ENCODE measurements at regions not wholly inside any gene's neighbourhood (a gene's known extent, or its start where the extent isn't known, plus 50 kb on each side); places are given as distances from the start of the nearest gene placed in this dataset.
"Not testable (repeated sequence)": the region's sequence is repeated elsewhere in the genome, so short reads cannot be mapped to it uniquely, and the experiment has no call there.

GRCh38 chr6:139528471-139528870 lies 154.0 kb upstream of the CITED2 start:
- no peak for DNase-seq

DNA sequence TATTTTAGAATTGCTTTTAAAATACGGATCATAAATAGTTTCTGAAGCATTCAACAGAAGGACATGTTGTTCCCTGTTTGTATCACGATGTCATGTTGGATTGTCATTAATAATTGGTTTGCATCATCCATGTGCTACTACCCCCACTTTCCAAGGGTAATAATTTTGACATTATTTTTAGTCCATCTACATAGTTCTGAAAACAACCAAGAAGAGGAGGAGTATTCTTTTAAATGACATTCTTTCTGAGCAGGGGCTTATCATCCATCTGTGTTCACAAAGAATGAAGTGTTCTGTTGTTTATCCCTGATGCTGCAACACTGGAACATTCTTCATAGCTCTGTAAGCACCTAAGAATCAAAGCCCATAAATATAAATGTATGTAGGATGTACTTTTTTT lies 151.0 kb upstream of the CITED2 start:
- no peak for DNase-seq

DNA sequence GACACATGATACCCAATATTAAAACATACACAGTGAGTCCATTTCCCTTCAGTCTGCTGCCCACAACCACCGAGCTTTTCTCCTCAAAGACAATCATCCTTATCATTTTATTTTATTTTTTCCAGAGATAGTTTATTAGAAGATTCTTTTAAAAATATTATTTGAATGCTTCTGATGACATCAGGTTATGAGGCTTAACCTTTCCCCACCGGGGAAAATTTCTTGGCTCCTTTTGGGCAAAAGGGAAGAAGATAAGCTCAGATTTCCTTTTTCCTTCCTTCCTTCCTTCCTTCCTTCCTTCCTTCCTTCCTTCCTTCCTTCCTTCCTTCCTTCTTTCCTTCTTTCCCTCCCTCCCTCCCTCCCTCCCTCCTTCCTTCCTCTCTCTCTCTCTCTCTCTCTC lies 149.5 kb upstream of the CITED2 start:
- DNase-seq: no peak

DNA sequence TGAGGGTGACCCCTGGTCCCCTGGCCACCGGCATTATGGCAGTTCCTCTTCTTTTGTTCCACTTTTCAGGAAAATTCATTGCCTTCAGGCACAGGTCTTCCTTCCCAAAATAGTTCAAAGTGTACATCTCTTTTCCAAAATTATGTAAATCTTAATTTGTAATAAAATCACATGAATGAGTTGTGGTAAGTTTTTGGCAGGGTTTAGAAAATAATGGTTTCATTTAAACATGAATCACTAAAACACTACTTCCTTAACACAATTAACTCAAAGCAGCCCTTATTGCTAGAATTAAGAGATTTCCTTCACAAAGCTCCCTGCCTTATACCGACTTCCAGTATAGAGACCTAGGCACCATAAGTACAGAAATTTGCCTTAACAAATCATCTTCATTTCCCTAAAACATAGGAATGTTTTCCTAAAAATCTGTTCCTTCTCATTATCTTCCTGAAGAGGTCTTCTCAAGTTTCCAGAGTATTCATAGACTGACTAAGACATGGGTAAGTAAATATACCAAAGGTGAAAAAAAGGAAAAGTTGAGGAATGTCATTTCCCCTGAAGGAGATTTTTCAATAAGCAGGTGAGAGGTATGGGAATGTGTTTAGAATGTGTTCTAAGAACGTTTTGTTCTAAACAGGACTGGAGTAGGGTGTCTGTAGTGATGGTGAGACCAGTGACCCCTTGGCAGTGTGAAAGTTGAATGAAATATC lies 148.2 kb upstream of the CITED2 start:
- no peak for DNase-seq

DNA sequence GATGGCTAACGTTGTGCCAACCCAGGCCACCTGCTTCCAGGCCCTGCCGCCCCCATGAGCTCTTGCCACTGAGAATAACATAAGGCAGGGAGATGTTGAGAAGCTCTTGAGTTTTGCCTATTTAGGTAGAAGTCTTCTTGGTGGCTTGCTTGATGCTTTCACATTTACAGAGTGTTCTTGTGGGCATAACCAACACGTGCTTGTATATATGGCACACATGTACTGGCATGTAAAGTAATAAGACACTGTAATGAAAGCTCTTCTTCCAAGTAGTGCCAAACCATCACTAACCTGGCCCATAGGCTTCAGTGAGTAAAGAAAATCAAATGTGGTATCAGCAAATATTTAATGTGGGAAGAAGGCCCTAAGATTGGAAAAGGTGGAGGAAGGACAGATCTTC lies 146.9 kb upstream of the CITED2 start:
- no peak for DNase-seq

- DNase-seq: no peak
Measured at GRCh38 chr6:139520321-139520768, 145.9 kb upstream of the CITED2 start.

DNA sequence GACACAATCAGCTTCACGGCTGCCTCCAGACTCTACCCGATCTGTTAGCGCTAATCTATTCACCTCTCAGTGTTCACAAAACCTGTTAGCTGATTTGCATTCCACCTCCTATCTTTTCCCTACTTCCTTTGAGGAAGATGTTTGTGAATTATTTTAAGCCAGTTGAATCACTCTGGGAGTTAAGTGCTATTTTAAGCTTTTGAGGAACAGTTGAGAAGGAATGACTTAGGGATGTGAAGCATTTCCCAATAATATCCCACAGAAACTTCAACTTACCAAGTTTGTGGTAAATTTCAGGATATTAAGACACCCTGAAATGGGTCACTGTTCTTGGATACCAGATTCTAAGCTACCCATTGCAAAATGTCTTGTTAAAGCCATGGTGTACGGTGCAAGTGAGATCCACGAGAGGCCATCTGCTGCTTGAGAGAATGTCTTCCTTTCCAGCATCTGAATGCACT lies 145.2 kb upstream of the CITED2 start:
- no peak for DNase-seq

- DNase-seq: no peak
Measured at GRCh38 chr6:139519097-139519496, 144.6 kb upstream of the CITED2 start.

DNA sequence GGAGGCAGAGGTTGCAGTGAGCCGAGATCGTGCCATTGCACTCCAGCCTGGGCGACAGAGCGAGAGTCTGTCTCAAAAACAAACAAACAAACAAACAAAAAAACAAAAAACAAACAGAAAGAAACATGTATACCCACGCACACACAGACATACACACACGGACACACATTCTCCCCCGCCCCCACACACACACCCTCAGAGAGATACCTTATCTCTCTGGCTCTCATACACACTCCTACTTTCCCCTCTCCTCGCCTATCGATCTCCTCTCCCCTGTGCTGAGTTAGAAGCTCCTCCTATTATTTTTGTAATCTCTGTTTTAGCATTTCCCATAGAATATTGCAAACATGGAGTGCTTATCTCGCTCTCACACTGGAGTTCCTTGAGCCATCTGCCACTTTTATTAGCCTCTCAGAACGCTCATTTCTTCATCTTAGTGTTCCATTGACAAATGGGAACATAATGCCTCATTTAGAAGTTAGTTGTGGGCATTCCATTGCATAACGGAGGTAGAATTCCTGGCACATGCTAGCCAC lies 144.2 kb upstream of the CITED2 start:
- DNase-seq: no peak

GRCh38 chr6:139517998-139518555 lies 143.6 kb upstream of the CITED2 start:
- DNase-seq: not testable (repeated sequence)

- DNase-seq: no peak
Measured at GRCh38 chr6:139515511-139515910, 141.1 kb upstream of the CITED2 start.

GRCh38 chr6:139514819-139515218 lies 140.4 kb upstream of the CITED2 start:
- DNase-seq: no peak

DNA sequence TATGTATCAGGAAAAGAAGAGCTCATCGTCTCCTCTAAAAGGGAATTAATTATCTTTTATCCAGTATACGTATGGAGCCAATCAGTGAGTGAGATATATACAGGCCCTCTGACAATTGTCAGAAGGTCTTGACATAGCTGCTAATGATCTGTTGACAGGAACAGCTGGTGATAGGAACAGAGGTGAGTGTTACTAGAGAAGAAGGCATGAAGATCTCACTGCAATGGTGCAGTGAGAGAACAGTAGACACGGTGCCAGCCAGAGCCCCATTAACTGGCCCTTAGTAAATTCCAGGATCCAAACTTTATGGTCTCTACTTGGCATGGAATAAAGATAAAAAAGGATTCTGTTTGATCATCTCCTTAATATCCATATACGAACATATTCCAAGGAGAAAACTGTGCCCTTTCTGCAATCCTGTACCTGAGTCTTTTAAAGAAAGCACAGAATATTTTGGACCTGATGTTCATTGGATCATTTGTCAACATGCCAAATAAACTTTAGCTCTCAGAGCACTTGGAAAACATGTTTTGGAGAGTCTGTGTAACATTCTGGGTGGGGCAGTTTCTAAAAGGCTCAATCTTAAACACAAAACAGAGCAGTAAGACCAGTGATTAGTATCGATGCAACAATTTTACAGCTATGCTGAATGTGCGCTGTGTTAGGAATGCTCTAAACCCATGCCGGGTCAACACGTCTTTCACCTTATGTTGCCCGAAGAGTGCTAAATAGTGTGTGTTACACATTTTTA lies 135.8 kb upstream of the CITED2 start:
- DNase-seq: no peak

DNA sequence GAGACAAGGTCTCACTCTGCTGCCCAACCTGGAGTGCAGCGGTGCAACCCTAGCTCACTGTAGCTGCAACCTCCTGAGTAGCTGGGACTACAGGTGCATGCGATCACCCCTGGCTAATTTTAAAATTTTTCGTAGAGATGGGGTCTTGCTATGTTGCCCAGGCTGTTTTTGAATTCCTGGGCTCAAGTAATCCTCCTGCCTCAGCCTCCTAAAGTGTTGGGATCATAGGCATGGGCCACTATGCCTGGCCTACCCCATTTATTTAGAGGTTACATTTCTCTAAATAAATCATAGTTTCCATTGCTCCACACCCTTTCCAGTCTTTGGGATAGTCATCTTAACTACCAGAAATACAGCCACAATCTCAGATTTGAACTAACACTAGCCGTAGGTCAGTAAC lies 134.7 kb upstream of the CITED2 start:
- DNase-seq: no peak

DNA sequence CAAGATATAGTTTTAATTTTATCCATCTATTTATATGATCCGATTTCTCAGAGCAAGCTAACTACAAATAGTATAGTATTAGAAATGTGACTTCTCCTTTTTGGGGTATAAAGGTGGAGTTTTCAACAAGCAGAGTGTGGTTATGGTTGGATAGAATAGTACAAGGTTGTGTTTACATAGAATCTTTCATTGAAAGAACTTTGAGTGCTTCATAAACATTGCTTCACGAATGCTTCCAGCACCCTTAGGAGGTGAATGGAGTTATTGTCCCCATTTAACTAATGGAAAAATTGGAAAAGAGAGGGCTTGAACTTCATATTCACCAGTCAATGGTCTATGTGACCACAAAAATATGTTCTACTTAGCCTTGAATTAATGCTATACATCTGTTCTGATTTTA lies 134.1 kb upstream of the CITED2 start:
- no peak for DNase-seq

DNA sequence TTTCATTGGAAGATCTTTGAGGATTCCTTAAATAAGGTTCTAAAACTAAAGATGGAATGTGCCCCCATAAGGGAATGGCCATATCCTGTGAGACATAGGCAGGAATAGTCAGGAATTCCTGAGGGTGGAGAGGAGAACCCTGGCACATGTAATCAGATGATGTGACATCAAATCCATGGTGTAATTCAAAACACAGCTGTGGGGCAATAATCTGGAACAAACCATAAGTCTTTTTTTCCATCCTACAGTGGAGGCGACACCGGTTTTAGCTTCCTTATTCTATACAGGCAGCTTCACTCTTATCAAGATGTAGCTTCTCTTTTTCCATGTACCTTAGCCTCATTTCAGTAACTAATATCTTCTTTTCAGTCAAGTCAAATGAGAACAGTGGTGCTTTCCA lies 133.6 kb upstream of the CITED2 start:
- no peak for DNase-seq

DNA sequence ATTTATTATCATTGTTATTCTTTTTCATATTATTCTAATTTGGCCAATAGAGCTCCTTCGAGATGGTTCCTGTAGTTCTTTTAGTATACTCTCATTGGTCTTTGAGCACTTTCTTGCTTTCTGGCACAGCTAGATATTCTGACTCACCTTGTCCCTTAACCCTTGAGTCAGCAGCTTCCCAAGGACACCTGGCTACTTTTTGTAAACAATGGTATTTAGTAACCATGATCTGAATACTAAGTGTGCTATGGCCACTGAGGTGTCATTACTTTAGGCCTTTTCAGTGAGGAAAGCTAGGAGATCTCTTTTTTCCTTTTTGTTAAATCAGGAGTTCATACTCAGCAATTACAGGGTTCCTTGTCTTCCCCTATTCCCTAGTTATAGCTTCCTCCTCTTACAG lies 126.5 kb upstream of the CITED2 start:
- no peak for DNase-seq

DNA sequence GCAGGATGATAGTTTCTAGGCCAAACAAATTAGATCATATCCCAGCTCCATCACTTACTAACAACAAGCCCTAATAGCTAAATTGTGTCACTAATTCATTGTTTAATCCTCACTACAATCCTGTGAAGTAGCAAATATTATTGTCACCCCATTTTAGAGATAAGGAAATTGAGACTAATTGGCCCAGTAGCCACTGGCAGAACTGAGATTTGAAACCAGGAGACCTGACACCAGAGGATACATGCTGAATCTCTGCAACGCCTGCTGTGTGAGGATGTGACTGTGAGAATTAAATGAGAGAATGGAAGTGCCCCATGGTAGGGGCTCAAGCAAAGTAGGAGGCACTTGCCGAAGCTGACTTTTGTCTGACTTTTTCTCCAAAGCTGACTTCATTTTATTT lies 124.3 kb upstream of the CITED2 start:
- no peak for DNase-seq

- no peak for DNase-seq
Measured at GRCh38 chr6:139497345-139497961, 123.0 kb upstream of the CITED2 start.

GRCh38 chr6:139496654-139497344 lies 122.4 kb upstream of the CITED2 start:
- no peak for DNase-seq

DNA sequence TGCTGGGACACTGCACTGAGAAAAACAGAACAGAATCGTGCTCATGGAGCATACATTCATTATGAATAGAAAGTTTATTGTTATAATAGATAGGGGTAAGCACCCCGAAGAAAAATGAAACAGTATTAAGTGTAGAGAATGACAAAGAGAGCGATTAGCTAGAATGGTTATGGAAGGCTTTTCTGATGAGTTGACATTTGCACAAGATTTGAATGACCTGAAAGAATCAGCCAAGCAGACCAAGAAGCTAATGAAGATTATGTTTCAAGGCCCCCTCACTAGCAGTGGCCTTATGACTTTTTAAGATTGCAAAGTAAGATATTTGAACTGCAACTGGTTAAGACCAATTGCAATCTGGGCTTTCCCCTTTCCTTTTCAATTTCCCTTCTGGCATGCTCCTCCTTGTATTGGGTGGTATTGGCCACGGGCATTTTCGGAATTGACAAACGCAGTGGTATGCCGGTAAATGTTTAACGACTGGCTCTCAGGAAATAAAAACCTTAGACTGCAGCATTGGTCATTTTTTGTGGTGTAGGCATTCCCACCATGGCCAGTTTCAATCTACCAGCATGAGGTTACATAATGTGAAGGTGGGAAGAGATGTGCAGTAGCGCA lies 120.0 kb upstream of the CITED2 start:
- no peak for DNase-seq

DNA sequence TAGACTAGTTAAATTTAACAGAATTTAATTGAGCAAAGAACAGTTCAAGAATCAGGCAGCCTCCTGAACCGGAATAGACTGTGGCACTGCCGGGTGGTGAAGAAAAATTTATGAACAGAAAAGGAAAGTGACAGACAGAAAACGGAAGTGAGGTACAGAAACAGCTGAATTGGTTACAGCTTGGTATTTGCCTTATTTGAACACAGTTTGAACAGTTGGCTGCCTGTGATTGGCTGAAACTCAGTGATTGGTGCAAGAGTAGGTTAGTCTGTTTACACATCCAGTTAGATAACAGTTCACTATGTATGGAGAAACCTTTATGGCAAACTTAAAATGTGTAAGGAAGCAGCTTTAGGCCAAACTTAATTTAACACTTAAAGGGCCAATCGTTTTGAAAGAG lies 116.0 kb upstream of the CITED2 start:
- DNase-seq: no peak

- no peak for DNase-seq
Measured at GRCh38 chr6:139486476-139486799, 112.0 kb upstream of the CITED2 start.

Measured in stimulated activated CD4-positive, alpha-beta T cell treated with anti-CD3 and anti-CD28 coated beads, Interleukin-15, amount 100 ng/mL, for 24 hours (primary cell).